Liver (tissue), 8 donors: ENCODE measurements at regions not wholly inside any gene's neighbourhood (a gene's known extent, or its start where the extent isn't known, plus 50 kb on each side); places are given as distances from the start of the nearest gene placed in this dataset.

ENCODE experiments used
- DNase-seq: peaks from one replicate; pipeline ENCODE4 v3.0.0-alpha.2; 2017; ENCODE audit warnings: low spot score
- H3K27ac ChIP-seq, 2 donors: one replicate each; pipeline ENCODE4 v1.7.0; 2013; ENCODE audit warnings: inconsistent platforms in 2 of 2, low read length in 2 of 2, control low read depth in 1 of 2, low read depth in 1 of 2, mild to moderate bottlenecking in 1 of 2
- H3K27me3 ChIP-seq, 4 donors: one replicate each; pipeline versions ENCODE4 v1.6.1 to v1.7.0; 2013; ENCODE audit warnings: low read length in 3 of 4, inconsistent platforms in 1 of 4, mild to moderate bottlenecking in 1 of 4, moderate library complexity in 1 of 4; ENCODE audit not compliant: control insufficient read depth in 4 of 4, insufficient read depth in 4 of 4
- H3K36me3 ChIP-seq, 4 donors: one replicate each; pipeline versions ENCODE4 v1.6.1 to v1.7.0; 2013; ENCODE audit warnings: low read length in 3 of 4, mild to moderate bottlenecking in 3 of 4, low read depth in 1 of 4, moderate library complexity in 1 of 4; ENCODE audit not compliant: control insufficient read depth in 4 of 4, insufficient read depth in 3 of 4
- H3K4me1 ChIP-seq, 4 donors: one replicate each; pipeline versions ENCODE4 v1.6.1 to v1.7.0; 2013; ENCODE audit warnings: low read length in 3 of 4, mild to moderate bottlenecking in 3 of 4, moderate library complexity in 1 of 4; ENCODE audit not compliant: control insufficient read depth in 4 of 4, insufficient read depth in 4 of 4
- H3K4me3 ChIP-seq, 3 donors: one replicate each; pipeline versions ENCODE4 v1.6.1 to v1.7.0; 2013; ENCODE audit warnings: low read length in 3 of 3, control low read depth in 1 of 3, low read depth in 1 of 3, mild to moderate bottlenecking in 1 of 3
- H3K9ac ChIP-seq, 2 donors: one replicate each; pipeline ENCODE4 v1.7.0; 2013; ENCODE audit warnings: low read length in 2 of 2, mild to moderate bottlenecking in 2 of 2, moderate library complexity in 2 of 2, control low read depth in 1 of 2, low read depth in 1 of 2
- H3K9me3 ChIP-seq, 4 donors: one replicate each; pipeline versions ENCODE4 v1.6.1 to v1.7.0; 2013; ENCODE audit warnings: low read length in 3 of 4; ENCODE audit not compliant: control insufficient read depth in 4 of 4
- ATF3 ChIP-seq: IDR thresholded peaks from 2 replicates; pipeline ENCODE4 v1.6.1; 2016; ENCODE audit warnings: antibody characterized with exemption
- EGR1 ChIP-seq, 2 donors: IDR thresholded peaks; 2 replicates each; pipeline ENCODE4 v1.6.1; 2016 to 2018; ENCODE audit warnings: antibody characterized with exemption in 2 of 2, low read depth in 2 of 2
- FOXA1 ChIP-seq: IDR thresholded peaks from 2 replicates; pipeline ENCODE4 v1.6.1; 2016; ENCODE audit warnings: antibody characterized with exemption
- FOXA2 ChIP-seq: IDR thresholded peaks from 2 replicates; pipeline ENCODE4 v1.6.1; 2016; ENCODE audit warnings: antibody characterized with exemption
- GABPA ChIP-seq, 2 donors: IDR thresholded peaks in 1 of 2; conservative IDR thresholded peaks in 1 of 2; 2 replicates each; pipeline ENCODE4 v1.6.1; 2016; ENCODE audit warnings: antibody characterized with exemption in 2 of 2, mild to moderate bottlenecking in 1 of 2, moderate library complexity in 1 of 2
- HNF4A ChIP-seq, 2 donors: conservative IDR thresholded peaks; 2 replicates each; pipeline ENCODE4 v1.6.1; 2016; ENCODE audit warnings: antibody characterized with exemption in 2 of 2, mild to moderate bottlenecking in 2 of 2
- MAX ChIP-seq: IDR thresholded peaks from 2 replicates; pipeline ENCODE4 v1.6.1; 2016; ENCODE audit warnings: antibody characterized with exemption
- NR2F2 ChIP-seq: IDR thresholded peaks from 2 replicates; pipeline ENCODE4 v1.6.1; 2016; ENCODE audit warnings: antibody characterized with exemption
- RAD21 ChIP-seq, 2 donors: IDR thresholded peaks; 2 replicates each; pipeline ENCODE4 v1.6.1; 2016; ENCODE audit warnings: antibody characterized with exemption in 2 of 2, mild to moderate bottlenecking in 2 of 2
- REST ChIP-seq: IDR thresholded peaks from 2 replicates; pipeline ENCODE4 v1.6.1; 2016; ENCODE audit warnings: antibody characterized with exemption, mild to moderate bottlenecking
- RXRA ChIP-seq, 2 donors: IDR thresholded peaks; 2 replicates each; pipeline ENCODE4 v1.6.1; 2017 to 2018; ENCODE audit warnings: antibody characterized with exemption in 2 of 2, mild to moderate bottlenecking in 1 of 2
- TAF1 ChIP-seq: conservative IDR thresholded peaks from 2 replicates; pipeline ENCODE4 v1.6.1; 2016; ENCODE audit warnings: antibody characterized with exemption, mild to moderate bottlenecking
- ZBTB33 ChIP-seq: IDR thresholded peaks from 2 replicates; pipeline ENCODE4 v1.6.1; 2016; ENCODE audit warnings: antibody characterized with exemption
- WGBS: extraction: QIAGEN DNeasy Blood & Tissue Kit; methylation state at CpG from one replicate; pipeline ENCODE4 v1.1.7; 2013; 5-methylcytosine and 5-hydroxymethylcytosine counted together
- TF ChIP-seq, protein P1 (sequence below): fragments of 150-350 bp; IDR thresholded peaks from 2 replicates; pipeline ENCODE4 v1.5.1; 2017; ENCODE audit warnings: improper control_type of control experiment, low read depth, low read length; ENCODE audit not compliant: missing input control
- donor health status: healthy.
- donor health status: healthy.
- donor health status: healthy.
- donor health status: healthy.
- donor health status: healthy.

DNA sequence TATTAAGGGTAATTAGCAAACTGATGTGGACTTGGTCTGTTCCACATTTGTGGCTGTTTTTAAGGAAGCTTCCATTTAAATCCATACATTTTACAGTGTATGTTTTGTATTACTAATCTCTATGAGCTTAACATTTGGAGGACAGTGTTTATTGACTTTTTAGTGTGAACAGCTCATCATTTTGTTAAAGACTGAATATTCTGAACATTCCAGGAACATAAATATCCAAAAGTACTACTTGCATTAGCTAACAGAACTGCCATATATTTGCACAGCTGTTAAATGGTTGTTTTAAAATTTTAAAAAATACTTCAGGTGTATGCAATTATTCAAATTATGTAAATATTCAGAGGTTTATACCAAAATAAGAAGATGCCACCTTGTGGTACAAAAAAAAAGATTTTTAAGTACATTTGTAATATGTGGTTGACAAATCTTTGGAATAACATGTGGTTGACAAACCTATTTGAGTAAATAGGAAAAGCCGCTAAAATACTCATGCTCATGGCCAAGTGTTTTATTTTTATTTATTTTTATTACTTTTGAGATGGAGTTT is 439.7 kb upstream of the FANCL start:
- Histone ChIP-seq H3K36me3 (no peaks in the 10 kb centered on the region), H3K27me3 (no peaks in the 10 kb centered on the region), H3K9ac (no peak overlapping the region), H3K4me1 (no peaks in the 10 kb centered on the region), H3K4me3 (no peak overlapping the region), H3K9me3 (no peaks in the 10 kb centered on the region), H3K27ac (no peak overlapping the region)
- no peak for TF ChIP-seq TAF1
- DNase-seq, result no peak
- 85% methylated on average over 1 of the region's 1 CpG for WGBS

DNA sequence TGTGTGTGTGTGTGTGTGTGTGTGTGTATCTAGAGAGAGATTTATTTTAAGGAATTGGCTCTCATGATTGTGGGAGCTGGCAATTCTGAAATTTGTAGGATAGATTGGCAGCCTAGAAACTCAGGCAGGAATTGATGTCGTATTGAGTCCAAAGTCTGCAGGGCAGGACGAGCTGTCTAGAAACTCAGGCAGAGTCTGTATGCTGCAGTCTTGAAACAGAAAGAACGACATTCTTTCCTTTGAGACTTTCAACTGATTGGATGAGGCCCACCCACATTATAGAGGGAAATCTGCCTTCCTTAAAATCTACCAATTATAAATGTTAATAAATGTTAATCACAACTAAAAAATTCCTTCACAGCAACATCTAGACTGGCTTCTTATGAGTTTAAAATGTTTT is 436.6 kb upstream of the FANCL start:
- H3K9ac ChIP-seq, result no peak overlapping the region
- TF ChIP-seq GABPA (IDR thresholded peaks at IDR 0.05 in 1 of 2, conservative IDR thresholded peaks at IDR 0.05 in 1 of 2) (no peak), ATF3 (no peak), HNF4A (conservative IDR thresholded peaks at IDR 0.05) (peak in 1 of 2 donors; percentile 14), FOXA1 (no peak)
- DNase-seq, result no peak

GRCh38 chr2:58671675-58672074 is 430.6 kb upstream of the FANCL start:
- Histone ChIP-seq H3K9ac (no peak overlapping the region), H3K27me3 (no peaks in the 10 kb centered on the region), H3K27ac (no peak overlapping the region), H3K4me3 (no peak overlapping the region), H3K9me3 (no peaks in the 10 kb centered on the region), H3K4me1 (no peaks in the 10 kb centered on the region), H3K36me3 (no peaks in the 10 kb centered on the region)
- no peak for TF ChIP-seq HNF4A (conservative IDR thresholded peaks at IDR 0.05)
- TF ChIP-seq GABPA (IDR thresholded peaks at IDR 0.05 in 1 of 2, conservative IDR thresholded peaks at IDR 0.05 in 1 of 2), result no peak
- no peak for TF ChIP-seq EGR1 (IDR thresholded peaks at IDR 0.05; ENCODE audit: low read depth in 2 of 2)
- no peak for TF ChIP-seq RXRA (IDR thresholded peaks at IDR 0.05)
- no peak for TF ChIP-seq NR2F2
- no peak for TF ChIP-seq FOXA2
- TF ChIP-seq, protein P1, sequence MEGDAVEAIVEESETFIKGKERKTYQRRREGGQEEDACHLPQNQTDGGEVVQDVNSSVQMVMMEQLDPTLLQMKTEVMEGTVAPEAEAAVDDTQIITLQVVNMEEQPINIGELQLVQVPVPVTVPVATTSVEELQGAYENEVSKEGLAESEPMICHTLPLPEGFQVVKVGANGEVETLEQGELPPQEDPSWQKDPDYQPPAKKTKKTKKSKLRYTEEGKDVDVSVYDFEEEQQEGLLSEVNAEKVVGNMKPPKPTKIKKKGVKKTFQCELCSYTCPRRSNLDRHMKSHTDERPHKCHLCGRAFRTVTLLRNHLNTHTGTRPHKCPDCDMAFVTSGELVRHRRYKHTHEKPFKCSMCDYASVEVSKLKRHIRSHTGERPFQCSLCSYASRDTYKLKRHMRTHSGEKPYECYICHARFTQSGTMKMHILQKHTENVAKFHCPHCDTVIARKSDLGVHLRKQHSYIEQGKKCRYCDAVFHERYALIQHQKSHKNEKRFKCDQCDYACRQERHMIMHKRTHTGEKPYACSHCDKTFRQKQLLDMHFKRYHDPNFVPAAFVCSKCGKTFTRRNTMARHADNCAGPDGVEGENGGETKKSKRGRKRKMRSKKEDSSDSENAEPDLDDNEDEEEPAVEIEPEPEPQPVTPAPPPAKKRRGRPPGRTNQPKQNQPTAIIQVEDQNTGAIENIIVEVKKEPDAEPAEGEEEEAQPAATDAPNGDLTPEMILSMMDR, result no peak
- TF ChIP-seq RAD21 (IDR thresholded peaks at IDR 0.05), result no peak
- no peak for TF ChIP-seq ZBTB33
- TF ChIP-seq MAX, result no peak
- TF ChIP-seq FOXA1, result no peak
- TF ChIP-seq REST, result no peak
- TF ChIP-seq ATF3, result no peak
- no peak for DNase-seq
- 91% methylated on average over 2 of the region's 2 CpGs for WGBS

More for the DNA sequence above, 436.6 kb upstream of the FANCL start:
- Histone ChIP-seq H3K27ac (no peak overlapping the region), H3K4me3 (no peak overlapping the region), H3K9me3 (no peaks in the 10 kb centered on the region), H3K36me3 (no peaks in the 10 kb centered on the region), H3K27me3 (no peaks in the 10 kb centered on the region), H3K4me1 (no peaks in the 10 kb centered on the region)
- 41% methylated on average over 3 of the region's 3 CpGs for WGBS
